ENCODE measurements at regions not wholly inside any gene's neighbourhood (a gene's known extent, or its start where the extent isn't known, plus 50 kb on each side); places are given as distances from the start of the nearest gene placed in this dataset.

GRCh38 chr1:234823191-234824176 is 213.5 kb upstream of the IRF2BP2 start:
- Histone ChIP-seq H3K23ac (ENCODE audit: insufficient read length, low read depth, low read length) (no peak overlapping the region), H3K4me2 (ENCODE audit: insufficient read depth, insufficient read length, low read length) (no peak overlapping the region), H2BK120ac (ENCODE audit: low read depth, low read length, poor library complexity, severe bottlenecking) (no peak overlapping the region), H3K27ac (ENCODE audit: insufficient read length, low read depth, low read length) (no peak overlapping the region), H3K79me1 (ENCODE audit: insufficient read depth, low read depth, low read length, poor library complexity, severe bottlenecking) (no peaks in the 10 kb centered on the region), H4K5ac (ENCODE audit: insufficient read length, low read depth, low read length) (no peak overlapping the region), H2BK15ac (ENCODE audit: low read depth, low read length) (no peak overlapping the region), H3K14ac (ENCODE audit: insufficient read depth, low read length) (no peak overlapping the region), H3K18ac (ENCODE audit: insufficient read length, low read depth, low read length) (no peak overlapping the region), H3K9me3 (ENCODE audit: control insufficient read depth, low read depth, low read length) (no peaks in the 10 kb centered on the region), H3K79me2 (ENCODE audit: insufficient read depth, low read length) (no peaks in the 10 kb centered on the region), H4K91ac (ENCODE audit: insufficient read length, low read depth, low read length) (no peak overlapping the region), H4K20me1 (ENCODE audit: control insufficient read depth, insufficient read depth, insufficient read length) (no peaks in the 10 kb centered on the region), H2AFZ (ENCODE audit: low read length) (no peak overlapping the region), H3K9ac (ENCODE audit: extremely low read depth, insufficient read length, low read length) (no peak overlapping the region), H2BK12ac (ENCODE audit: insufficient read length, low read depth, low read length) (no peak overlapping the region), H3K4ac (ENCODE audit: low read depth, low read length) (no peak overlapping the region), H4K8ac (replicated peaks; ENCODE audit: insufficient read length, low read depth, low read length) (no peak overlapping the region), H3T11ph (ENCODE audit: low read length) (no peak overlapping the region), H3K27me3 (ENCODE audit: insufficient read depth, low read length) (no peaks in the 10 kb centered on the region), H3K56ac (ENCODE audit: insufficient read length, low read depth, low read length) (no peak overlapping the region), H2AK5ac (ENCODE audit: insufficient read length, low read length) (no peak overlapping the region), H2BK5ac (ENCODE audit: insufficient read length, low read length) (no peak overlapping the region), H3K4me1 (ENCODE audit: insufficient read depth, low read length) (no peaks in the 10 kb centered on the region), H3K23me2 (ENCODE audit: insufficient read length, low read depth, low read length, poor library complexity, severe bottlenecking) (no peaks in the 10 kb centered on the region), H2BK20ac (ENCODE audit: low read depth, low read length, poor library complexity, severe bottlenecking) (no peak overlapping the region)
- TF ChIP-seq CTCF (conservative IDR thresholded peaks at IDR 0.05) = no peak
- no peak for DNase-seq
- 0 out of 4 replicates have a peak, but pooled peaks cover 0 to 4% of the 10 kb centered on the region in 2 experiments for H3K4me1 Mint-ChIP-seq
- no peak overlapping the region for H3K4me3 Mint-ChIP-seq
- no peaks in the 10 kb centered on the region for H3K9me3 Mint-ChIP-seq
- no peaks in the 10 kb centered on the region for H3K36me3 Mint-ChIP-seq (ENCODE audit: insufficient read depth in 1 of 3, low read depth in 3 of 3)
- H3K27me3 Mint-ChIP-seq (ENCODE audit: low read depth) = peaks cover 5% of the 10 kb centered on the region
- H3K27ac Mint-ChIP-seq = peak overlapping the region in 1 of 3 experiments; percentile 43; a peak in 1 of 7 replicates
- no CpG with 5 or more reads among the region's 16 CpGs for WGBS (ENCODE audit: extremely low coverage, insufficient read length, low lambda C conversion rate)

All from H9 (cell line).